Upper lobe of left lung (tissue), 4 donors: ENCODE measurements at regions not wholly inside any gene's neighbourhood (a gene's known extent, or its start where the extent isn't known, plus 50 kb on each side); places are given as distances from the start of the nearest gene placed in this dataset.

Experiments
- CTCF ChIP-seq, 6 experiments: fragments of 450-650 bp in 4 of 6; fragments of 200-600 bp in 2 of 6; sonication (generic) in 2 of 6; IDR thresholded peaks; one replicate each; pipeline ENCODE4 v1.5.1; 2016 to 2019; ENCODE audit warnings: antibody characterized with exemption in 6 of 6
- POLR2A ChIP-seq, 4 donors: fragments of 450-650 bp; IDR thresholded peaks; one replicate each; pipeline ENCODE4 v1.5.1; 2016 to 2017; ENCODE audit warnings: antibody characterized with exemption in 4 of 4, mild to moderate bottlenecking in 2 of 4
- POLR2AphosphoS5 ChIP-seq, 2 donors: sonication (generic); formaldehyde crosslinking; IDR thresholded peaks; one replicate each; pipeline ENCODE4 v1.5.1; 2017; ENCODE audit warnings: antibody characterized with exemption in 2 of 2

- TF ChIP-seq CTCF (IDR thresholded peaks at IDR 0.05): no peak
- TF ChIP-seq POLR2A (IDR thresholded peaks at IDR 0.05): no peak
- no peak for TF ChIP-seq POLR2AphosphoS5 (IDR thresholded peaks at IDR 0.05)
Observed at GRCh38 chr6:12392490-12392889, 102.3 kb downstream of the EDN1 start.
